Prostate gland (tissue), 2 donors: ENCODE measurements at regions not wholly inside any gene's neighbourhood (a gene's known extent, or its start where the extent isn't known, plus 50 kb on each side); places are given as distances from the start of the nearest gene placed in this dataset.

Experiments
- POLR2A ChIP-seq: fragments of 450-650 bp; IDR thresholded peaks from one replicate; pipeline ENCODE4 v1.6.1; 2016; ENCODE audit warnings: antibody characterized with exemption, mild to moderate bottlenecking
- POLR2AphosphoS5 ChIP-seq: sonication (generic); formaldehyde crosslinking; IDR thresholded peaks from one replicate; pipeline ENCODE4 v1.6.1; 2017; ENCODE audit warnings: antibody characterized with exemption
- TF ChIP-seq, protein P1 (sequence below), 4 experiments: fragments of 200-600 bp in 2 of 4; fragments of 450-650 bp in 2 of 4; sonication (generic) in 2 of 4; IDR thresholded peaks; 1 replicate in 3 of 4; 2 replicates in 1 of 4; pipeline ENCODE4 v1.5.1; 2016 to 2019; ENCODE audit warnings: antibody characterized with exemption in 4 of 4, mild to moderate bottlenecking in 2 of 4, moderate library complexity in 2 of 4

DNA sequence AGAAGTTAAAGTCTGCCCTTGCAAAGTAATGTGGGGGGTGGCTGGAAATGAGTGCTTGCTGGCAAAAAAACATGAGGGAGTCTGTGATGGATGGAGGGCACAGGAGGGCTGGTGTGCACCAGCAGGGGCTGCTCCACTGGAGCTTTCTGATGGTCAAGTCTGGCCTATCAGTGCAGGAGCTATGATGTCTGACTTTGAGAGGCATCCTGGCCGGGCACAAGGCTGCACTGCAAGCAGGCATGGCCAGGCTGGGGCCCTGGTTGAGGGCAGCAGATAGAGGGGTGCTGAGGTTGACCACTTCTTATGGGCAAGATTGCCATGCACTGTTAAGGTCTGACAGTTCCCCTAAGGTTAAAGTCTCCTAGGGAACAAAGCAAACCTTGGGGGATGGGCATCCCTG, 1140.2 kb downstream of the FAM133A start:
- TF ChIP-seq, protein P1, sequence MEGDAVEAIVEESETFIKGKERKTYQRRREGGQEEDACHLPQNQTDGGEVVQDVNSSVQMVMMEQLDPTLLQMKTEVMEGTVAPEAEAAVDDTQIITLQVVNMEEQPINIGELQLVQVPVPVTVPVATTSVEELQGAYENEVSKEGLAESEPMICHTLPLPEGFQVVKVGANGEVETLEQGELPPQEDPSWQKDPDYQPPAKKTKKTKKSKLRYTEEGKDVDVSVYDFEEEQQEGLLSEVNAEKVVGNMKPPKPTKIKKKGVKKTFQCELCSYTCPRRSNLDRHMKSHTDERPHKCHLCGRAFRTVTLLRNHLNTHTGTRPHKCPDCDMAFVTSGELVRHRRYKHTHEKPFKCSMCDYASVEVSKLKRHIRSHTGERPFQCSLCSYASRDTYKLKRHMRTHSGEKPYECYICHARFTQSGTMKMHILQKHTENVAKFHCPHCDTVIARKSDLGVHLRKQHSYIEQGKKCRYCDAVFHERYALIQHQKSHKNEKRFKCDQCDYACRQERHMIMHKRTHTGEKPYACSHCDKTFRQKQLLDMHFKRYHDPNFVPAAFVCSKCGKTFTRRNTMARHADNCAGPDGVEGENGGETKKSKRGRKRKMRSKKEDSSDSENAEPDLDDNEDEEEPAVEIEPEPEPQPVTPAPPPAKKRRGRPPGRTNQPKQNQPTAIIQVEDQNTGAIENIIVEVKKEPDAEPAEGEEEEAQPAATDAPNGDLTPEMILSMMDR (IDR thresholded peaks at IDR 0.05), result no peak
- TF ChIP-seq POLR2AphosphoS5 (no peak), POLR2A (no peak)
